ENCODE measurements at regions not wholly inside any gene's neighbourhood (a gene's known extent, or its start where the extent isn't known, plus 50 kb on each side); places are given as distances from the start of the nearest gene placed in this dataset.
"Not testable (repeated sequence)": the region's sequence is repeated elsewhere in the genome, so short reads cannot be mapped to it uniquely, and the experiment has no call there.

DNA sequence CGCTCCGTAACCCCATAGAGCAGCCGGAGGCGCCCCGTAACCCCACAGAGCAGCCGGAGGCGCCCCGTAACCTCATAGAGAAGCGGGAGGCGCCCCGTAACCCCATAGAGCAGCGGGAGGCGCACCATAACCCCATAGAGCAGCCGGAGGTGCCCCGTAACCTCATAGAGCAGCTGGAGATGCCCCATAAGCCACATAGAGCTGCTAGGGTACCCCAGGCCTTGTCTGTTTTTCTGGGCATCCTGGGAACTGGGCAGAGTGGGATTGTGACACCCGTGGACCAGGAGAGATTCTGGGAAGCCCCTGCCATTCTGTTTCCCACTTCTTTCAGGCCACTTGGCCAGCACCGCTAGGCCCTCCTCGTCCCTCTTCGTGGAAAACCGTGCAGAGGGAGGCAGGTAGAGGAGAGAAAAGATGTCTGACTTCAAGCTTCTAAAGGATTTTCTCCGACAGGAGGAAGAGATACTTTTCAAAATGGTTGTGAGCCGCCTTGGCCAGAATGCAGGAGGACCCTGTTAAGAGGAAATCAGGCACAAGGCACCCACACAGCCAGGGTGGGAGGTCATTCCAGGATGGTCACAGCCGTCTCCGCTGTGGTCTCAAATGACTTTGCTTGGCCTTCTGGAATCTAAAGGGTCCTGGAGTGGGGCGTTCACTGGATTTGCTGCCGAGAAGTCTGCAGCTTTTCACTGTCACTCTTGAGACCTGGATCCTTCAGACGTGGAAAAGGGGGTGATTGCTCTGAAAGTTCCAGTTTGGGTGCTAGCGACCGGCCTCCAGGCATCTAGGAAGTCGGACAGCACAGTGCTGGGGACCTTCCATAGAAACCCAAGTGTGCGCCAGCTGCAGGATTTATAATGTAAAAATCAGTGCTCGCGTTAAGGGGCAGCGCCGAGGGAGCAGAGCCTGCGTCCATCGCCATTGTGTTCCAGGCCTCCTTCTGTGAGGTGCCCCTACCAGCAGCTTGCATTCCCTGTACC is 178.3 kb upstream of the ZNF469 start:
- DNase-seq: not testable (repeated sequence)

DNA sequence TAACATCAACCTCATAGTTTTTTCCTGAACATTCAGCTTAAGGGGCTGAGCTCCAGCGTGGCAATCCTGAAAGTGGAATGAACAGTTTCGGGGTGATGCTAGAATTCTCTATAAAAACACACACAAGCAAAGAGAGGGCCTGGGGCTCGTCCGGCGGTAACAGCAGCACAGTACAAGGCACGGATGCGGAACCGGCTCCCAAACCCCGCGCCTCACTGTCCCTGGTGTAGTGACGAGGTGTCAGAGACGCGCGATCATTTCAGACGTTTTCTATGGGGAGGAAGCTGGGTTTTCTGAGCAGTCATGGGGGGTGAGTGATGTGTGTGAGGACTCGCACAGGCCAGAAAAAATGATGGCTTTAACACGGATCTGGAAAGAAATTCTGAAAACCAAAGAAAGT is 177.3 kb upstream of the ZNF469 start:
- DNase-seq: not testable (repeated sequence)

- not testable (repeated sequence) for DNase-seq
Observed at GRCh38 chr16:88206006-88206405, 176.8 kb upstream of the ZNF469 start.

GRCh38 chr16:88206516-88206915 is 176.2 kb upstream of the ZNF469 start:
- DNase-seq: not testable (repeated sequence)

GRCh38 chr16:88208112-88208511 is 174.6 kb upstream of the ZNF469 start:
- no peak for DNase-seq

GRCh38 chr16:88208776-88209175 is 174.0 kb upstream of the ZNF469 start:
- DNase-seq: not testable (repeated sequence)

- not testable (repeated sequence) for DNase-seq
Observed at GRCh38 chr16:88209579-88209978, 173.2 kb upstream of the ZNF469 start.

DNA sequence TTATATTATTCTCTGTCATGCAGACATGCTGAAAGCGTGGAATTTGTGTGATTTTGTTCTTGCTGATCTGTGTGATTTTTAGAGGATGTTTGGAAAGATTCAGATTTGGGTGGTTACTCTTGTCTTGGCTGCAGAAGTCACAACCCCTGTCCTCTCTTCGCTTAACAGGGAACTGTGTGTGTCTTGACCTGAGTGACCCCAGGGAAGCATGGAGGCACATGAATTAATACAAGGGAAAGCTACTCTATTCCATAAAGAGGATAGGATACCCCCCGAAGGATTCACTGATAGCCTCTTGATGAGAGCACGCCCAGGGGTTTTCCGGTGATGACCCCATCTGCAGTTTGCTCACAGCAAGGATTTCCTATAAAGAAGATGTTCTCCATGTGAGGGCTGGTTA is 168.8 kb upstream of the ZNF469 start:
- not testable (repeated sequence) for DNase-seq

GRCh38 chr16:88221001-88221761 is 161.6 kb upstream of the ZNF469 start:
- DNase-seq: not testable (repeated sequence)

DNA sequence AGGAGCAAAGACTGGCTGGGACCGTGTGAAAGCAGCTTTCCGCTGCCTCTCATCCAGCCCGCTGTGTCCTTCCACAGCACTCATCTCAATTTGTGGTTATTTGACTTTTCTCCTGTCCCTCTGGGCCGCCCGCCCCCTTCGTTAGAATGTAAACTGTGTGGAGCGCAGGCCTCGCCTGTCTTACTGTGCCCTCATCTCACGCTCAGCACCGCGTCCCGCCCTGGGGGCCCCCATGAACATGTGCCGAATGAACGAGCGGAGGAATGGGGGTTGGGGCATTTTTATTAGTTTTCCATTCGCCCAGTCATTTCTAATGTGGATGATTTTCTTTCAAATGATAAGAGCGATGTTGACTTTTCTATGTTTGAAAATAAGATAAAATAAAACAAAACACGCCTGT is 159.1 kb upstream of the ZNF469 start:
- DNase-seq: not testable (repeated sequence)

DNA sequence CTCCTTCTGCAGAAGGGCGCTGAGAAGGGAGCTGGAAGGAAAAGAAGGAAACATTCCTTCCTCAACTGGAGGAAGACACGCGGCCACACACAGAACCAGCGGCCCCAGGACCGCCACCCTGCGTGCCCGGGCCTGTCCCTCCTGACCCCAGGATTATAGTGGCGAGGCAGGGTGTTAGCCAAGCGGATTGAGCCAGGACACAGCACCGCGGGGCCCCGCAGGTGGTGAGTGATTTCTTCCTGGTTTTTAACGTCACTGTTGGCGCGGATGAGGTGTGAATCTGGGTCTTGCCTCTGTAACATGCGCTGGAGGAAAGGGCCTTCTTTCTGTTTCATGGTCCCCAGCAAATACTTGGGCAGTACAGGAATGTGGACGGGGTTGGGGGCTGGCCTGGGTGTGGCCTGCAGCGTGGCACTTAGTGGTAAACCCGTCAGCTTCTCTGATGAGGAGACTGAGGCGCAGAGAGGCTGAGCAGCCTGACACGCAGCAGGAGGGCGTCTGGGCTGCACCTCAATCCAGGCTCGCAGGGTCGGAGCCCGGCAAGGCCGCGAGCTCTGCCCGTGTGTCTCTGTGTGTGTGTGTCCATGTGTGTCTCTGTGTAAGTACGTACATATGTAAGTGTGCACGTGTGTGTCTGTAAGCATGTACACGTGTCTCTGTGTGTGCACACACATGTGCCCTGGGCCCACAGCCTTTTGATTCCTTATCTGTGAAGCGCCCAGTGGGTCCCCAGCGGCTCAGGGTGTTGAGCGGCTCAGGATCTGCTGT is 158.4 kb upstream of the ZNF469 start:
- DNase-seq: not testable (repeated sequence)

DNA sequence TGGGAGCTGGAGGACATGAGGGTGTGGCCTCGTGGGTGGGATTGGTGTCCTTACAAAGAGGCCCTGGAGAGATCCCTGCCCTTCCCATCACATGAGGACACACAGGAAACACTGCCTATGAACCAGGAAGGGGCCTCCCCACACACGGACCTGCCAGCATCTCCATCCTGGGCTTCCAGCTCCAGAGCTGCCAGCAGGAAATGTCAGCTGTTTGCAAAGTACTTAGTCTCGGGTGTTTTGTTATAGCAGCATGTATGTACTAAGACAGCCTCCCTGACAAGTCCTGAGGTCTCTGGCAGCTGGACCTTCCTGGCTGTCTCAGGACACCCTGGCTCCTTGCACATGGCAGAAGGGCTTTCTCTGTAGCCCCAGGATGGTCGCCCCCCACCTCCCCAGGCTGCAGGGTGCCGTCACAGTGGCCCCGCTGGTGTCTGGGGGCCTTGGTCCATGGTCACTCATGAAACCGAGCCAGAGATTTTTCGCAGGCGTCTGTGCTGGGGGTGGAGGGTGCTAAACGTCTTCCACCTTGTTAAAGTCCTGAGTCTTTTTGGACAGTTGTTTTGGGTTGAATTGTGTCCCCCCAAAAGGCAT is 157.0 kb upstream of the ZNF469 start:
- DNase-seq: not testable (repeated sequence)

DNA sequence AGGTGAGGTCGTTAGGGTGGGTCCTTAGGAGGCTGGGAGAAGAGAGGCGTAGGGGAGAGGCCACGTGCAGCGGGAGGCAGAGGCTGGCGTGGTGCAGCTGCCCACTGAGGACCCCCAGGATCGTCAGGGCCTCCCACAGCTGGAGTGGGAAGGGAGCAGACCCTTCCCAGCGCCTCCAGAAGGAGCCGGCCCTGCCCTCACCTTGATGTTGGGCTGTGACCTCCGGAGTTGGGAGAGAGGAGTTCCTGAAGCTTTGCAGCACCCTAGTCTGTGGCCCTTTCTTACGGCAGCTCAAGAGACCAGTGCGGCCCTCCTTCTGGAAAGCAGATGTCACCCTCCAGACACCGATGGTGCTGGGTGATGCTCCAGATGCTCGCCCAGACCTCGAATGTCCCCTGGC is 156.5 kb upstream of the ZNF469 start:
- not testable (repeated sequence) for DNase-seq

GRCh38 chr16:88227026-88227721 is 155.6 kb upstream of the ZNF469 start:
- not testable (repeated sequence) for DNase-seq

- DNase-seq: not testable (repeated sequence)
Observed at GRCh38 chr16:88227722-88228482, 154.9 kb upstream of the ZNF469 start.

DNA sequence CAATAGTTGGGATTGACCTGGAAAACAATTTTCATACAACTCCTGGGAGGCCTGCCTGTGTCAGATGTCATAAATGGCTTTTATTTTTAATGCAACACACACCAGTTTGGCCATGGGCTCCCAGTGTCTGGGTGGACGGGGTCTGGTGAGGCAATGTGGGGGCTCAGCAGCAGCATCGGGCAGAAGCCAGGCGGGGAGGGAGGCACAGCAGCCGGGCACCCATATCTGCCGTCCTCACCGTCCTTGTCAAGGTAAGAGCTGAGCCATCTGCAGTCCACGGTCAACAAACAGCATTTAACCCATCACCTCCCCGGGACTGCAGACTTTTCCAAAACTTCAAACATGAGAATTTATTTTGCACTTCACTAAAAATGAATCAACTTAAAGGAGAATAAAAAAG is 154.0 kb upstream of the ZNF469 start:
- DNase-seq: not testable (repeated sequence)

DNA sequence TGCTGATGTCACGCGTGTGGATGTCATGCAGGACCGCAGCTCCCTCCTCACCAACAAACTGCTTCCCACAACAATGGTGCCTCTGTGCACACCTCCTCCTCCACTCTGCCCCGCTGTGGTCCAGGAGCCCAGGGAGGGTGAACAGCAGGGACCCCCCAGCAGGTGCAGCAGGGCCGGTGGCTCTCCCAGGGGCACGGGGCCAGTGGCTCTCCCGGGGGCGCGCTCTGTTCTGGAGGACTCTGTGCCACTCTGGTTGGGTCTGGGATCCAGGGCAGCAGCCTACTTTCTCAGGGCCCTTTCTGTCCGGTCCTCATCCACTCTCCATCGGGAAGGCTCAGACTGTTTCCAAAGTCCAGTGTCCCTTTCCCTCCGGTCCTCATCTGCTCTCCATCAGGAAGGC is 153.0 kb upstream of the ZNF469 start:
- DNase-seq: not testable (repeated sequence)

DNA sequence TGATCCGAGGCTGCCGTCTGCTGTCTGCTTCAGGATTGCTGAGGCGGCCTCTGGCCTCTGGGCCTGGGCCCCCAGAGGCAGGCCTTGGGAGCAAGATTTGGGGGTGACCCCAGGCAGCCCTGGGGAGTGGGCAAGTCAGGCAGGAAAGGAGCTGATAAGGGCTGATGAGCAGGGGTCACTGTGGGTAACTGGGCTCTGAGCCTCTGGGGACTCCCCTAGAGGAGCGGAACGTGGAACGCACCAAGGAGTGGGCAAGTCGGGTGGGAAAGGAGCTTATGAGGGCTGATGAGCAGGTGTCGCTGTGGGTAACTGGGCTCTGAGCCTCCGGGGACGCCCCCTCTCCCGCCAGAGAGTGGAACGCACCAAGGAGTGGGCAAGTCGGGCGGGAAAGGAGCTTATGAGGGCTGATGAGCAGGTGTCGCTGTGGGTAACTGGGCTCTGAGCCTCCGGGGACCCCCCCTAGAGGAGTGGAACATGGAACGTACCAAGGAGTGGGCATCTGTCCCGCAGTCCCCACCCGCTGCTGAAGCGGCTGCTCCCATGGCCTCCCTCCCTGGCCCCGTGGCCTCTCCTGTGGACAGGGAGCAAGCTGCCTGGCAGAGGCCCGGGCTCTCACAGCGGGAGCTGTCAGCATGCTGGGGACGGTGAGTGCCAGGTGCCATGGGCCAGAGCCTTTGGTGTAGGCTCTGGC is 152.3 kb upstream of the ZNF469 start:
- not testable (repeated sequence) for DNase-seq

- DNase-seq: not testable (repeated sequence)
Observed at GRCh38 chr16:88230967-88231615, 151.7 kb upstream of the ZNF469 start.

DNA sequence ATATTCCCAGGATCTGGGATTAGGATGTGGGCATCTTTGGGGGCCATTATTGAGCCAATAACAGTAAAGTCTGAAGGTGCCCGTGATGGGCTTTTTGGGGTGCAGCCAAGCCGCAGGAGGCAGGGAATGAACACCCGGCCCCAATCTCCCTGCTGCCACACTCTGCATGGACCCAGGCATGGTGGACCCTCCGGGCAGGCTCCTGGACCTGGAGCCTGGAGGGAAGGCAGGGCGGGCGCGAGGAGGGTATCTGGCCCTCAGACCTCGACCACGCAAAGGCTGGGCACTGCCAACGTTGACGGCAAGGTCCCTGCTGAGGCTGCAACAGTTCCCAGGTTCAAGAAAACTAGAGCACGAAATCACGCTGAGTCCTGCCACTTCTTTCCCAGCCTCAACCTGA is 150.9 kb upstream of the ZNF469 start:
- not testable (repeated sequence) for DNase-seq
